T-helper 17 cell (primary cell): ENCODE measurements at regions not wholly inside any gene's neighbourhood (a gene's known extent, or its start where the extent isn't known, plus 50 kb on each side); places are given as distances from the start of the nearest gene placed in this dataset.
A peak's percentile ranks its signal among the peaks of the same experiment; 100 is the strongest.

Experiments
- ATAC-seq: fragments of 150-1000 bp; cut with Tn5 transposase; 2 replicates; pipeline ENCODE4 v1.10.0; 2021; ENCODE audit warnings: mild to moderate bottlenecking, moderate library complexity
- DNase-seq, 3 donors: peaks; one replicate each; pipeline versions ENCODE4 v3.0.0 to v3.0.0-alpha.2; 2020 to 2021
- H3K9me3 ChIP-seq: one replicate; pipeline ENCODE4 v1.7.0; 2013; ENCODE audit warnings: low read length, mild to moderate bottlenecking; ENCODE audit not compliant: control insufficient read depth, poor library complexity, severe bottlenecking
- H3K27ac Mint-ChIP-seq: one replicate; pipeline ENCODE4 v1.8.0; 2022; ENCODE audit warnings: mild to moderate bottlenecking, moderate library complexity, mixed read lengths
- H3K27me3 Mint-ChIP-seq: one replicate; pipeline ENCODE4 v1.8.0; 2022; ENCODE audit warnings: mixed read lengths
- H3K36me3 Mint-ChIP-seq: one replicate; pipeline ENCODE4 v1.8.0; 2022; ENCODE audit warnings: low read depth, mixed read lengths
- H3K4me1 Mint-ChIP-seq: one replicate; pipeline ENCODE4 v1.8.0; 2022; ENCODE audit warnings: mild to moderate bottlenecking, mixed read lengths
- H3K4me3 Mint-ChIP-seq: one replicate; pipeline ENCODE4 v1.8.0; 2022; ENCODE audit warnings: mild to moderate bottlenecking, moderate library complexity, mixed read lengths

GRCh38 chr15:93180128-93180527 is 91.1 kb upstream of the RGMA start:
- Mint-ChIP-seq H3K27me3 (peaks cover 24% of the 10 kb centered on the region), H3K4me1 (no peaks in the 10 kb centered on the region), H3K4me3 (no peak overlapping the region), H3K36me3 (peaks cover 3% of the 10 kb centered on the region), H3K27ac (no peak overlapping the region)
- DNase-seq (no peak), ATAC-seq (no peak)
- no peaks in the 10 kb centered on the region for H3K9me3 ChIP-seq

- H3K4me1 Mint-ChIP-seq: no peaks in the 10 kb centered on the region
- H3K9me3 ChIP-seq: no peaks in the 10 kb centered on the region
- H3K27ac Mint-ChIP-seq: no peak overlapping the region
- no peak for ATAC-seq
- H3K4me3 Mint-ChIP-seq: no peak overlapping the region
- H3K27me3 Mint-ChIP-seq: peaks cover 27% of the 10 kb centered on the region
- no peak for DNase-seq
- peaks cover 4% of the 10 kb centered on the region for H3K36me3 Mint-ChIP-seq
These were observed 90.7 kb upstream of the RGMA start for GRCh38 chr15:93179700-93180102.

- Mint-ChIP-seq H3K27me3 (peaks cover 27% of the 10 kb centered on the region), H3K36me3 (peaks cover 4% of the 10 kb centered on the region), H3K4me3 (no peak overlapping the region), H3K4me1 (no peaks in the 10 kb centered on the region), H3K27ac (no peak overlapping the region)
- ATAC-seq: no peak
- DNase-seq: no peak
- H3K9me3 ChIP-seq: no peaks in the 10 kb centered on the region
These were observed 90.1 kb upstream of the RGMA start for GRCh38 chr15:93179072-93179471.

- Mint-ChIP-seq H3K27ac (no peak overlapping the region), H3K4me1 (no peaks in the 10 kb centered on the region), H3K36me3 (peaks cover 4% of the 10 kb centered on the region), H3K27me3 (peaks cover 27% of the 10 kb centered on the region), H3K4me3 (no peak overlapping the region)
- DNase-seq: no peak
- H3K9me3 ChIP-seq: no peaks in the 10 kb centered on the region
- no peak for ATAC-seq
These were observed 89.4 kb upstream of the RGMA start for GRCh38 chr15:93178371-93178770.

- DNase-seq (no peak), ATAC-seq (no peak)
- no peaks in the 10 kb centered on the region for H3K9me3 ChIP-seq
- H3K36me3 Mint-ChIP-seq: peaks cover 4% of the 10 kb centered on the region
- H3K27me3 Mint-ChIP-seq: peaks cover 31% of the 10 kb centered on the region
- H3K27ac Mint-ChIP-seq: no peak overlapping the region
- H3K4me3 Mint-ChIP-seq: no peak overlapping the region
- no peaks in the 10 kb centered on the region for H3K4me1 Mint-ChIP-seq
These were observed 87.1 kb upstream of the RGMA start for GRCh38 chr15:93176065-93176464.

- no peaks in the 10 kb centered on the region for H3K9me3 ChIP-seq
- ATAC-seq (no peak), DNase-seq (no peak)
These were observed 85.8 kb upstream of the RGMA start for GRCh38 chr15:93174836-93175235.

GRCh38 chr15:93173369-93173768 is 84.4 kb upstream of the RGMA start:
- Mint-ChIP-seq H3K36me3 (peaks cover 4% of the 10 kb centered on the region), H3K27ac (no peak overlapping the region), H3K4me3 (no peak overlapping the region), H3K4me1 (no peaks in the 10 kb centered on the region), H3K27me3 (peaks cover 28% of the 10 kb centered on the region)
- DNase-seq: no peak
- H3K9me3 ChIP-seq: no peaks in the 10 kb centered on the region
- no peak for ATAC-seq

More at GRCh38 chr15:93174836-93175235, 85.8 kb upstream of the RGMA start:
- Mint-ChIP-seq H3K27ac (no peak overlapping the region), H3K36me3 (peaks cover 4% of the 10 kb centered on the region), H3K4me3 (no peak overlapping the region), H3K27me3 (peaks cover 32% of the 10 kb centered on the region), H3K4me1 (no peaks in the 10 kb centered on the region)

GRCh38 chr15:93171476-93171875 is 82.5 kb upstream of the RGMA start:
- H3K4me3 Mint-ChIP-seq: no peak overlapping the region
- H3K36me3 Mint-ChIP-seq: peaks cover 4% of the 10 kb centered on the region

GRCh38 chr15:93170329-93170728 is 81.3 kb upstream of the RGMA start:
- Mint-ChIP-seq H3K27me3 (peaks cover 32% of the 10 kb centered on the region), H3K36me3 (peaks cover 4% of the 10 kb centered on the region), H3K4me1 (no peaks in the 10 kb centered on the region), H3K27ac (no peak overlapping the region), H3K4me3 (no peak overlapping the region)
- DNase-seq (no peak), ATAC-seq (no peak)
- no peaks in the 10 kb centered on the region for H3K9me3 ChIP-seq

More at GRCh38 chr15:93171476-93171875, 82.5 kb upstream of the RGMA start:
- ATAC-seq (no peak), DNase-seq (no peak)
- no peaks in the 10 kb centered on the region for H3K9me3 ChIP-seq
- Mint-ChIP-seq H3K27ac (no peak overlapping the region), H3K27me3 (peaks cover 35% of the 10 kb centered on the region), H3K4me1 (no peaks in the 10 kb centered on the region)

GRCh38 chr15:93168910-93169309 is 79.9 kb upstream of the RGMA start:
- Mint-ChIP-seq H3K27ac (no peak overlapping the region), H3K4me3 (no peak overlapping the region)
- no peak for ATAC-seq

GRCh38 chr15:93167291-93167690 is 78.3 kb upstream of the RGMA start:
- H3K36me3 Mint-ChIP-seq: peaks cover 2% of the 10 kb centered on the region
- ATAC-seq (no peak), DNase-seq (no peak)
- H3K4me3 Mint-ChIP-seq: no peak overlapping the region
- peaks cover 3% of the 10 kb centered on the region for H3K4me1 Mint-ChIP-seq
- no peak overlapping the region for H3K27ac Mint-ChIP-seq
- peaks cover 36% of the 10 kb centered on the region for H3K27me3 Mint-ChIP-seq
- no peaks in the 10 kb centered on the region for H3K9me3 ChIP-seq

More at GRCh38 chr15:93168910-93169309, 79.9 kb upstream of the RGMA start:
- Mint-ChIP-seq H3K27me3 (peaks cover 34% of the 10 kb centered on the region), H3K4me1 (peaks cover 3% of the 10 kb centered on the region), H3K36me3 (peaks cover 2% of the 10 kb centered on the region)
- no peaks in the 10 kb centered on the region for H3K9me3 ChIP-seq
- DNase-seq: no peak

- no peak for DNase-seq
- ATAC-seq: no peak
- H3K27ac Mint-ChIP-seq: no peak overlapping the region
- H3K9me3 ChIP-seq: no peaks in the 10 kb centered on the region
- peaks cover 3% of the 10 kb centered on the region for H3K4me1 Mint-ChIP-seq
- no peak overlapping the region for H3K4me3 Mint-ChIP-seq
- H3K27me3 Mint-ChIP-seq: peaks cover 36% of the 10 kb centered on the region
- peaks cover 2% of the 10 kb centered on the region for H3K36me3 Mint-ChIP-seq
These were observed 77.7 kb upstream of the RGMA start for GRCh38 chr15:93166675-93167074.

GRCh38 chr15:93165734-93166470 is 76.9 kb upstream of the RGMA start:
- no peak overlapping the region for H3K4me3 Mint-ChIP-seq
- H3K9me3 ChIP-seq: no peaks in the 10 kb centered on the region
- peaks cover 28% of the 10 kb centered on the region for H3K27me3 Mint-ChIP-seq
- no peak for DNase-seq
- ATAC-seq: no peak
- peaks cover 3% of the 10 kb centered on the region for H3K4me1 Mint-ChIP-seq
- no peak overlapping the region for H3K27ac Mint-ChIP-seq
- no peaks in the 10 kb centered on the region for H3K36me3 Mint-ChIP-seq

- no peaks in the 10 kb centered on the region for H3K9me3 ChIP-seq
- no peaks in the 10 kb centered on the region for H3K36me3 Mint-ChIP-seq
- H3K4me1 Mint-ChIP-seq: peaks cover 3% of the 10 kb centered on the region
- ATAC-seq (peak; percentile 35), DNase-seq (no peak)
- H3K27ac Mint-ChIP-seq: no peak overlapping the region
- H3K4me3 Mint-ChIP-seq: no peak overlapping the region
- H3K27me3 Mint-ChIP-seq: peaks cover 22% of the 10 kb centered on the region
These were observed 75.4 kb upstream of the RGMA start for GRCh38 chr15:93164409-93164808.
